IMR-90 (cell line): ENCODE measurements at regions not wholly inside any gene's neighbourhood (a gene's known extent, or its start where the extent isn't known, plus 50 kb on each side); places are given as distances from the start of the nearest gene placed in this dataset.

Experiments
- ATAC-seq: fragments of 200-7000 bp; cut with Tn5 transposase; 2 replicates; pipeline ENCODE4 v1.9.1; 2020; ENCODE audit warnings: low read depth, mild to moderate bottlenecking, moderate library complexity
- BruUV-seq: library from RNA; stranded (reverse); fragments of 400-500 nt; replicated peaks from 2 replicates; lab custom pipeline; 2021; lab: Mats Ljungman, UMichigan
- CTCF ChIA-PET: fragments of 300-600 bp; formaldehyde crosslinking; extraction: SDS; loops from one replicate; lab custom pipeline; 2021; ENCODE audit warnings: antibody characterized with exemption; lab: Yijun Ruan, JAX
- POLR2A ChIA-PET: fragments of 300-600 bp; sonication (Branson Sonifier 250); formaldehyde crosslinking; loops from one replicate; lab custom pipeline; 2022; ENCODE audit warnings: antibody characterized with exemption; ENCODE audit not compliant: unreplicated experiment; lab: Charles Lee
- DNase-seq: peaks from one replicate; pipeline ENCODE4 v3.0.0; 2013
- H2AFZ ChIP-seq: replicated peaks from 2 replicates; pipeline ENCODE3; 2013; ENCODE audit warnings: low read length, mild to moderate bottlenecking; ENCODE audit not compliant: poor library complexity
- H2AK5ac ChIP-seq: 2 replicates; pipeline ENCODE4 v1.6.1; 2013; ENCODE audit warnings: low read depth, low read length, inconsistent platforms
- H2AK9ac ChIP-seq: replicated peaks from 2 replicates; pipeline ENCODE3; 2013; ENCODE audit warnings: mild to moderate bottlenecking, low read depth, low read length, moderate library complexity; ENCODE audit not compliant: poor library complexity
- H2BK120ac ChIP-seq: 2 replicates; pipeline ENCODE4 v1.6.1; 2013; ENCODE audit warnings: low read depth, low read length, inconsistent platforms
- H2BK15ac ChIP-seq: 3 replicates; pipeline ENCODE4 v1.6.1; 2013; ENCODE audit warnings: low read depth, low read length, inconsistent platforms
- H2BK20ac ChIP-seq: 2 replicates; pipeline ENCODE4 v1.6.1; 2013; ENCODE audit warnings: low read depth, mild to moderate bottlenecking, inconsistent platforms, low read length, moderate library complexity
- H2BK5ac ChIP-seq: 2 replicates; pipeline ENCODE4 v1.6.1; 2013; ENCODE audit warnings: mild to moderate bottlenecking, low read depth, low read length, inconsistent platforms; ENCODE audit not compliant: poor library complexity, severe bottlenecking
- H3K14ac ChIP-seq: replicated peaks from 2 replicates; pipeline ENCODE4 v1.6.1; 2013; ENCODE audit warnings: low read depth, low read length, inconsistent platforms
- H3K18ac ChIP-seq: 2 replicates; pipeline ENCODE4 v1.6.1; 2013; ENCODE audit warnings: low read depth, low read length, control low read depth
- H3K23ac ChIP-seq: 2 replicates; pipeline ENCODE4 v1.6.1; 2013; ENCODE audit warnings: low read depth, low read length, inconsistent platforms
- H3K27ac ChIP-seq: 2 replicates; pipeline ENCODE4 v1.5.1; 2013; ENCODE audit warnings: mild to moderate bottlenecking, control low read depth, low read length; ENCODE audit not compliant: insufficient read depth
- H3K27me3 ChIP-seq: 2 replicates; pipeline ENCODE4 v1.6.1; 2013; ENCODE audit warnings: low read length; ENCODE audit not compliant: control insufficient read depth, insufficient read depth
- H3K36me3 ChIP-seq: 2 replicates; pipeline ENCODE4 v1.6.1; 2013; ENCODE audit warnings: low read length, mixed read lengths; ENCODE audit not compliant: control insufficient read depth, insufficient read depth
- H3K4ac ChIP-seq: 2 replicates; pipeline ENCODE4 v1.6.1; 2013; ENCODE audit warnings: low read depth, low read length, inconsistent platforms
- H3K4me1 ChIP-seq: 2 replicates; pipeline ENCODE4 v1.6.1; 2013; ENCODE audit warnings: low read length, mixed read lengths; ENCODE audit not compliant: control insufficient read depth, insufficient read depth
- H3K4me2 ChIP-seq: 2 replicates; pipeline ENCODE4 v1.6.1; 2013; ENCODE audit warnings: low read depth, mild to moderate bottlenecking, control low read depth, low read length, moderate library complexity
- H3K4me3 ChIP-seq: 2 replicates; pipeline ENCODE4 v1.5.1; 2013; ENCODE audit warnings: low read depth, mild to moderate bottlenecking, control low read depth, low read length, moderate library complexity; ENCODE audit not compliant: insufficient read depth
- H3K56ac ChIP-seq: 2 replicates; pipeline ENCODE4 v1.6.1; 2013; ENCODE audit warnings: low read length, inconsistent platforms; ENCODE audit not compliant: insufficient read depth; ENCODE audit errors: extremely low read depth
- H3K79me1 ChIP-seq, 2 experiments: 2 replicates each; pipeline ENCODE4 v1.6.1; 2013; ENCODE audit warnings: low read length in 2 of 2, inconsistent platforms in 1 of 2, low read depth in 1 of 2
- H3K9ac ChIP-seq: 2 replicates; pipeline ENCODE4 v1.6.1; 2013; ENCODE audit warnings: low read depth, low read length, control low read depth
- H3K9me1 ChIP-seq: 2 replicates; pipeline ENCODE4 v1.6.1; 2013; ENCODE audit warnings: low read length, inconsistent platforms; ENCODE audit not compliant: insufficient read depth
- H3K9me3 ChIP-seq: 2 replicates; pipeline ENCODE4 v1.6.1; 2013; ENCODE audit warnings: low read length; ENCODE audit not compliant: control insufficient read depth, insufficient read depth
- H4K20me1 ChIP-seq: 2 replicates; pipeline ENCODE4 v1.6.1; 2013; ENCODE audit warnings: low read length, inconsistent platforms; ENCODE audit not compliant: insufficient read depth
- H4K5ac ChIP-seq: 2 replicates; pipeline ENCODE4 v1.6.1; 2013; ENCODE audit warnings: mild to moderate bottlenecking, low read depth, low read length, control low read depth
- H4K8ac ChIP-seq, 2 experiments: 2 replicates each; pipeline ENCODE4 v1.6.1; 2013; ENCODE audit warnings: low read depth in 2 of 2, low read length in 2 of 2, control low read depth in 1 of 2, inconsistent platforms in 1 of 2
- H4K91ac ChIP-seq: 2 replicates; pipeline ENCODE4 v1.6.1; 2013; ENCODE audit warnings: low read depth, low read length, inconsistent platforms; ENCODE audit not compliant: insufficient read depth
- BHLHE40 ChIP-seq: fragments of 150-350 bp; IDR thresholded peaks from 2 replicates; pipeline ENCODE4 v1.6.1; 2016; ENCODE audit warnings: mild to moderate bottlenecking, low read depth, low read length
- CEBPB ChIP-seq: IDR thresholded peaks from 2 replicates; pipeline ENCODE4 v1.6.1; 2012; ENCODE audit warnings: low read depth, low read length, improper control_type of control experiment
- CHD1 ChIP-seq: IDR thresholded peaks from 2 replicates; pipeline ENCODE4 v1.6.1; 2012; ENCODE audit warnings: low read depth, low read length, improper control_type of control experiment
- CTCF ChIP-seq: conservative IDR thresholded peaks from 2 replicates; pipeline ENCODE4 v1.5.1; 2012; ENCODE audit warnings: mild to moderate bottlenecking, low read depth, low read length, improper control_type of control experiment
- ELK1 ChIP-seq: fragments of 150-350 bp; IDR thresholded peaks from 2 replicates; pipeline ENCODE4 v1.6.1; 2016; ENCODE audit warnings: low read depth, mild to moderate bottlenecking, low read length, moderate library complexity, borderline replicate concordance
- FOS ChIP-seq: fragments of 150-350 bp; IDR thresholded peaks from 2 replicates; pipeline ENCODE4 v1.6.1; 2016; ENCODE audit warnings: low read depth, low read length
- MAFK ChIP-seq: IDR thresholded peaks from 2 replicates; pipeline ENCODE4 v1.6.1; 2012; ENCODE audit warnings: low read depth, low read length, improper control_type of control experiment
- MAZ ChIP-seq: IDR thresholded peaks from 2 replicates; pipeline ENCODE4 v1.6.1; 2012; ENCODE audit warnings: low read depth, mild to moderate bottlenecking, low read length, improper control_type of control experiment, moderate library complexity, borderline replicate concordance
- MXI1 ChIP-seq: IDR thresholded peaks from 2 replicates; pipeline ENCODE4 v1.6.1; 2012; ENCODE audit warnings: low read depth, mild to moderate bottlenecking, low read length, moderate library complexity, borderline replicate concordance
- NFE2L2 ChIP-seq: fragments of 150-350 bp; IDR thresholded peaks from 2 replicates; pipeline ENCODE4 v1.6.1; 2016; ENCODE audit warnings: low read depth, mild to moderate bottlenecking, low read length
- POLR2A ChIP-seq: IDR thresholded peaks from 2 replicates; pipeline ENCODE4 v1.6.1; 2012; ENCODE audit warnings: mild to moderate bottlenecking, low read depth, low read length
- RAD21 ChIP-seq: IDR thresholded peaks from 2 replicates; pipeline ENCODE4 v1.6.1; 2012; ENCODE audit warnings: low read length, improper control_type of control experiment
- RCOR1 ChIP-seq: IDR thresholded peaks from 2 replicates; pipeline ENCODE4 v1.6.1; 2012; ENCODE audit warnings: mild to moderate bottlenecking, low read length, improper control_type of control experiment; ENCODE audit not compliant: insufficient replicate concordance
- RFX5 ChIP-seq: IDR thresholded peaks from 2 replicates; pipeline ENCODE4 v1.8.0; 2012; ENCODE audit warnings: low read depth, mild to moderate bottlenecking, low read length, moderate library complexity
- SMC3 ChIP-seq: fragments of 150-350 bp; IDR thresholded peaks from 2 replicates; pipeline ENCODE4 v1.6.1; 2016; ENCODE audit warnings: low read depth, mild to moderate bottlenecking, antibody characterized with exemption, low read length, moderate library complexity
- USF2 ChIP-seq: fragments of 150-350 bp; IDR thresholded peaks from 2 replicates; pipeline ENCODE4 v1.6.1; 2017; ENCODE audit warnings: mild to moderate bottlenecking, antibody characterized with exemption, low read length, low read depth
- WGBS, 2 experiments: methylation state at CpG; one replicate each; pipeline versions ENCODE4 v1.1.5 to v1.1.7; 2013; ENCODE audit warnings: missing lambda C conversion rate in 2 of 2; ENCODE audit not compliant: insufficient read length in 1 of 2; ENCODE audit errors: extremely low coverage in 2 of 2; 5-methylcytosine and 5-hydroxymethylcytosine counted together
- dilution Hi-C: fragments of 300-500 bp; cut with HindIII; formaldehyde crosslinking; loops from one replicate; pipeline ENCODE4 v1.14.3; 2018; ENCODE audit warnings: low sequenced_read_pairs; ENCODE audit not compliant: unreplicated experiment
- in situ Hi-C: fragments of 300-500 bp; cut with MboI; formaldehyde crosslinking; loops from 3 replicates; pipeline ENCODE4 v1.14.3; 2019; ENCODE audit warnings: low sequenced_read_pairs, inconsistent platforms, mixed read lengths
- intact Hi-C: fragments of 100-400 bp; cut with micrococcal nuclease; formaldehyde crosslinking; loops from 2 replicates; pipeline ENCODE4 v1.10.0; 2022

- Histone ChIP-seq H3K79me1 (no peaks in the 10 kb centered on the region), H2AFZ (no peak overlapping the region), H2BK120ac (no peak overlapping the region), H3K9me1 (no peaks in the 10 kb centered on the region), H3K36me3 (no peaks in the 10 kb centered on the region), H3K27me3 (no peaks in the 10 kb centered on the region), H2BK5ac (no peak overlapping the region), H3K4ac (no peak overlapping the region), H3K27ac (no peak overlapping the region), H4K8ac (no peak overlapping the region), H2BK15ac (no peak overlapping the region), H4K5ac (no peak overlapping the region), H3K56ac (no peak overlapping the region), H4K91ac (no peak overlapping the region), H2BK20ac (no peak overlapping the region), H3K4me1 (no peaks in the 10 kb centered on the region; the same call in 1 of the 2 replicates), H3K9me3 (no peaks in the 10 kb centered on the region; the same call in 1 of the 2 replicates), H2AK9ac (no peak overlapping the region), H3K4me3 (no peak overlapping the region), H3K18ac (no peak overlapping the region), H2AK5ac (no peak overlapping the region), H3K14ac (no peak overlapping the region), H3K9ac (no peak overlapping the region), H3K4me2 (no peak overlapping the region), H4K20me1 (no peaks in the 10 kb centered on the region), H3K23ac (no peak overlapping the region)
- ChIA-PET CTCF (no interaction called here), POLR2A (no interaction called here)
- intact Hi-C loops: no loop called here
- no TSS peak for BruUV-seq
- no CpG with 5 or more reads among the region's 2 CpGs for WGBS, 2 experiments
- TF ChIP-seq CEBPB: no peak
- no peak for TF ChIP-seq CHD1
- no peak for TF ChIP-seq RAD21
- no peak for TF ChIP-seq MXI1
- TF ChIP-seq MAFK: no peak
- no peak for TF ChIP-seq MAZ
- TF ChIP-seq RCOR1: no peak
- no peak for TF ChIP-seq FOS
- no peak for TF ChIP-seq BHLHE40
- TF ChIP-seq CTCF: no peak
- no peak for TF ChIP-seq POLR2A
- TF ChIP-seq NFE2L2: no peak
- TF ChIP-seq RFX5: no peak
- TF ChIP-seq ELK1: no peak
- TF ChIP-seq USF2: no peak
- no peak for TF ChIP-seq SMC3
- dilution Hi-C loops: no loop called here
- ATAC-seq (no peak), DNase-seq (no peak)
- in situ Hi-C loops: no loop called here
Measured at GRCh38 chr5:163580516-163580915, 75.1 kb downstream of the MAT2B start.
